GM12892 (cell line): ENCODE measurements at regions not wholly inside any gene's neighbourhood (a gene's known extent, or its start where the extent isn't known, plus 50 kb on each side); places are given as distances from the start of the nearest gene placed in this dataset.

Experiments
- POLR2A ChIP-seq: IDR thresholded peaks from 2 replicates; pipeline ENCODE4 v1.6.1; 2011; ENCODE audit warnings: low read depth, low read length, control low read depth
- POLR2AphosphoS5 ChIP-seq: IDR thresholded peaks from 2 replicates; pipeline ENCODE4 v1.6.1; 2011; ENCODE audit warnings: low read depth, low read length, control low read depth
- TAF1 ChIP-seq: IDR thresholded peaks from 2 replicates; pipeline ENCODE4 v1.6.1; 2011; ENCODE audit warnings: low read depth, mild to moderate bottlenecking, control low read depth, low read length, borderline replicate concordance

- no peak for TF ChIP-seq TAF1
- TF ChIP-seq POLR2AphosphoS5, result no peak
- no peak for TF ChIP-seq POLR2A
These were observed 778.1 kb upstream of the WWC1 start for GRCh38 chr5:167513381-167513780.
